Liver (tissue), 8 donors: ENCODE measurements at regions not wholly inside any gene's neighbourhood (a gene's known extent, or its start where the extent isn't known, plus 50 kb on each side); places are given as distances from the start of the nearest gene placed in this dataset.

ENCODE experiments used
- DNase-seq: peaks from one replicate; pipeline ENCODE4 v3.0.0-alpha.2; 2017; ENCODE audit warnings: low spot score
- H3K27ac ChIP-seq, 2 donors: one replicate each; pipeline ENCODE4 v1.7.0; 2013; ENCODE audit warnings: inconsistent platforms in 2 of 2, low read length in 2 of 2, control low read depth in 1 of 2, low read depth in 1 of 2, mild to moderate bottlenecking in 1 of 2
- H3K27me3 ChIP-seq, 4 donors: one replicate each; pipeline versions ENCODE4 v1.6.1 to v1.7.0; 2013; ENCODE audit warnings: low read length in 3 of 4, inconsistent platforms in 1 of 4, mild to moderate bottlenecking in 1 of 4, moderate library complexity in 1 of 4; ENCODE audit not compliant: control insufficient read depth in 4 of 4, insufficient read depth in 4 of 4
- H3K36me3 ChIP-seq, 4 donors: one replicate each; pipeline versions ENCODE4 v1.6.1 to v1.7.0; 2013; ENCODE audit warnings: low read length in 3 of 4, mild to moderate bottlenecking in 3 of 4, low read depth in 1 of 4, moderate library complexity in 1 of 4; ENCODE audit not compliant: control insufficient read depth in 4 of 4, insufficient read depth in 3 of 4
- H3K4me1 ChIP-seq, 4 donors: one replicate each; pipeline versions ENCODE4 v1.6.1 to v1.7.0; 2013; ENCODE audit warnings: low read length in 3 of 4, mild to moderate bottlenecking in 3 of 4, moderate library complexity in 1 of 4; ENCODE audit not compliant: control insufficient read depth in 4 of 4, insufficient read depth in 4 of 4
- H3K4me3 ChIP-seq, 3 donors: one replicate each; pipeline versions ENCODE4 v1.6.1 to v1.7.0; 2013; ENCODE audit warnings: low read length in 3 of 3, control low read depth in 1 of 3, low read depth in 1 of 3, mild to moderate bottlenecking in 1 of 3
- H3K9ac ChIP-seq, 2 donors: one replicate each; pipeline ENCODE4 v1.7.0; 2013; ENCODE audit warnings: low read length in 2 of 2, mild to moderate bottlenecking in 2 of 2, moderate library complexity in 2 of 2, control low read depth in 1 of 2, low read depth in 1 of 2
- H3K9me3 ChIP-seq, 4 donors: one replicate each; pipeline versions ENCODE4 v1.6.1 to v1.7.0; 2013; ENCODE audit warnings: low read length in 3 of 4; ENCODE audit not compliant: control insufficient read depth in 4 of 4
- ATF3 ChIP-seq: IDR thresholded peaks from 2 replicates; pipeline ENCODE4 v1.6.1; 2016; ENCODE audit warnings: antibody characterized with exemption
- CTCF ChIP-seq: fragments of 150-350 bp; IDR thresholded peaks from 2 replicates; pipeline ENCODE4 v1.5.1; 2017; ENCODE audit warnings: improper control_type of control experiment, low read depth, low read length; ENCODE audit not compliant: missing input control
- EGR1 ChIP-seq, 2 donors: IDR thresholded peaks; 2 replicates each; pipeline ENCODE4 v1.6.1; 2016 to 2018; ENCODE audit warnings: antibody characterized with exemption in 2 of 2, low read depth in 2 of 2
- FOXA1 ChIP-seq: IDR thresholded peaks from 2 replicates; pipeline ENCODE4 v1.6.1; 2016; ENCODE audit warnings: antibody characterized with exemption
- FOXA2 ChIP-seq: IDR thresholded peaks from 2 replicates; pipeline ENCODE4 v1.6.1; 2016; ENCODE audit warnings: antibody characterized with exemption
- GABPA ChIP-seq, 2 donors: IDR thresholded peaks in 1 of 2; conservative IDR thresholded peaks in 1 of 2; 2 replicates each; pipeline ENCODE4 v1.6.1; 2016; ENCODE audit warnings: antibody characterized with exemption in 2 of 2, mild to moderate bottlenecking in 1 of 2, moderate library complexity in 1 of 2
- HNF4A ChIP-seq, 2 donors: conservative IDR thresholded peaks; 2 replicates each; pipeline ENCODE4 v1.6.1; 2016; ENCODE audit warnings: antibody characterized with exemption in 2 of 2, mild to moderate bottlenecking in 2 of 2
- HNF4G ChIP-seq: IDR thresholded peaks from 2 replicates; pipeline ENCODE4 v1.6.1; 2016; ENCODE audit warnings: antibody characterized with exemption
- JUND ChIP-seq, 2 donors: IDR thresholded peaks; 2 replicates each; pipeline ENCODE4 v1.6.1; 2016; ENCODE audit warnings: antibody characterized with exemption in 2 of 2
- MAX ChIP-seq: IDR thresholded peaks from 2 replicates; pipeline ENCODE4 v1.6.1; 2016; ENCODE audit warnings: antibody characterized with exemption
- NR2F2 ChIP-seq: IDR thresholded peaks from 2 replicates; pipeline ENCODE4 v1.6.1; 2016; ENCODE audit warnings: antibody characterized with exemption
- RAD21 ChIP-seq, 2 donors: IDR thresholded peaks; 2 replicates each; pipeline ENCODE4 v1.6.1; 2016; ENCODE audit warnings: antibody characterized with exemption in 2 of 2, mild to moderate bottlenecking in 2 of 2
- REST ChIP-seq: IDR thresholded peaks from 2 replicates; pipeline ENCODE4 v1.6.1; 2016; ENCODE audit warnings: antibody characterized with exemption, mild to moderate bottlenecking
- RXRA ChIP-seq, 2 donors: IDR thresholded peaks; 2 replicates each; pipeline ENCODE4 v1.6.1; 2017 to 2018; ENCODE audit warnings: antibody characterized with exemption in 2 of 2, mild to moderate bottlenecking in 1 of 2
- SP1 ChIP-seq: IDR thresholded peaks from 2 replicates; pipeline ENCODE4 v1.6.1; 2018; ENCODE audit warnings: antibody characterized with exemption, mild to moderate bottlenecking
- TAF1 ChIP-seq: conservative IDR thresholded peaks from 2 replicates; pipeline ENCODE4 v1.6.1; 2016; ENCODE audit warnings: antibody characterized with exemption, mild to moderate bottlenecking
- YY1 ChIP-seq: IDR thresholded peaks from 2 replicates; pipeline ENCODE4 v1.6.1; 2016; ENCODE audit warnings: antibody characterized with exemption, mild to moderate bottlenecking
- ZBTB33 ChIP-seq: IDR thresholded peaks from 2 replicates; pipeline ENCODE4 v1.6.1; 2016; ENCODE audit warnings: antibody characterized with exemption
- WGBS: extraction: QIAGEN DNeasy Blood & Tissue Kit; methylation state at CpG from one replicate; pipeline ENCODE4 v1.1.7; 2013; 5-methylcytosine and 5-hydroxymethylcytosine counted together
- donor health status: healthy.
- donor health status: healthy.
- donor health status: healthy.
- donor health status: healthy.
- donor health status: healthy.

- Histone ChIP-seq H3K4me1 (no peaks in the 10 kb centered on the region), H3K4me3 (no peak overlapping the region), H3K36me3 (no peaks in the 10 kb centered on the region), H3K9ac (no peak overlapping the region), H3K27me3 (peaks cover 0 to 5% (median 0%) of the 10 kb centered on the region in 4 donors), H3K9me3 (no peaks in the 10 kb centered on the region), H3K27ac (no peak overlapping the region)
- WGBS = 41% methylated on average over 1 of the region's 1 CpG
- no peak for DNase-seq
- TF ChIP-seq CTCF (no peak), FOXA1 (no peak), FOXA2 (no peak), MAX (no peak), SP1 (no peak), RXRA (IDR thresholded peaks at IDR 0.05) (no peak), RAD21 (IDR thresholded peaks at IDR 0.05) (no peak), REST (no peak), HNF4G (no peak), NR2F2 (no peak), TAF1 (no peak), ATF3 (no peak), JUND (IDR thresholded peaks at IDR 0.05) (no peak), YY1 (no peak), GABPA (IDR thresholded peaks at IDR 0.05 in 1 of 2, conservative IDR thresholded peaks at IDR 0.05 in 1 of 2) (no peak), HNF4A (conservative IDR thresholded peaks at IDR 0.05) (no peak), EGR1 (IDR thresholded peaks at IDR 0.05; ENCODE audit: low read depth in 2 of 2) (no peak), ZBTB33 (no peak)
Measured at GRCh38 chr2:195299600-195299999, 357.4 kb upstream of the SLC39A10 start.

GRCh38 chr2:195296490-195296889, 360.5 kb upstream of the SLC39A10 start:
- Histone ChIP-seq H3K9ac (no peak overlapping the region), H3K4me1 (no peaks in the 10 kb centered on the region), H3K27ac (no peak overlapping the region), H3K27me3 (no peaks in the 10 kb centered on the region), H3K36me3 (no peaks in the 10 kb centered on the region), H3K4me3 (no peak overlapping the region), H3K9me3 (no peaks in the 10 kb centered on the region)
- WGBS = 63% methylated on average over 1 of the region's 1 CpG
- no peak for DNase-seq
- no peak for TF ChIP-seq ZBTB33
- no peak for TF ChIP-seq SP1
- no peak for TF ChIP-seq REST
- TF ChIP-seq TAF1 = no peak
